ENCODE measurements at regions not wholly inside any gene's neighbourhood (a gene's known extent, or its start where the extent isn't known, plus 50 kb on each side); places are given as distances from the start of the nearest gene placed in this dataset.

DNA sequence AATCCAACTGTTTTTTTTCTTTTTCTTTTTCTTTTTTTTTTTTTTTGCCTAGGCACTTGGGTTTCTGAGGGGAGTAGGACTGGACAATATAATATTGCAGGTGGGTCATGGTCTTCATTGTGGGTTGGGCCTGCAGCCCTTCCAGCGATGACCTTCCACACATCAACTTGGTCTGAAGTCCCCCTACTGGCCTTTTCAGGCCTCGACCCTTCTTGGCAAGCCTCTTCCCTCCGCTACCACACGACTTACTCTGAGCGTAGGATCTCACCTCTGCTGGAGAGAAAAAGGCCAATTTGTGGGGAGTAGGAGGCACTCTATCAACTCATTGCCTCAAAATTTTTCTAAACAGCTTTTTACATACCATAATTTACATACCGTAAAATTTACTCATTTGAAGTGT lies 51.1 kb upstream of the GRIK3 start:
- DNase-seq: no peak

GRCh38 chr1:37089750-37090149 lies 55.4 kb upstream of the GRIK3 start:
- DNase-seq: no peak

DNA sequence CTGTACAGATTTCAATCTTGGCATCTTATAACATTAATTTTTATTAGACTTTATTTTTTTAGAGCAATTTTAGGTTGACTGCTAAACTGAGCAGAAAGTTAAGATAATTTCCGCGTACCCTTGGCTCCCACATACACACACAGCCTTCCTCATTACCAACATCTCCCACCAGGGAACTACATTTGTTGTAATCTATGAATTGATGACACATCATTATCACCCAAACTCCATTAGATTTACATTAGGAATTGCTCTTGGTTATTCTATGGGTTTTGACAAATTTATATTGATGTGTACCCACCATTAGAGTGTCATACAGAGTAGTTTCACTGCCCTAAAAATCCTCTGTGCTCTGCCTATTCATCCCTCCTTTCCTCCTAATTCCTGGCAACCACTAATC lies 56.4 kb upstream of the GRIK3 start:
- no peak for DNase-seq

- no peak for DNase-seq
Observed at GRCh38 chr1:37092937-37093336, 58.6 kb upstream of the GRIK3 start.

DNA sequence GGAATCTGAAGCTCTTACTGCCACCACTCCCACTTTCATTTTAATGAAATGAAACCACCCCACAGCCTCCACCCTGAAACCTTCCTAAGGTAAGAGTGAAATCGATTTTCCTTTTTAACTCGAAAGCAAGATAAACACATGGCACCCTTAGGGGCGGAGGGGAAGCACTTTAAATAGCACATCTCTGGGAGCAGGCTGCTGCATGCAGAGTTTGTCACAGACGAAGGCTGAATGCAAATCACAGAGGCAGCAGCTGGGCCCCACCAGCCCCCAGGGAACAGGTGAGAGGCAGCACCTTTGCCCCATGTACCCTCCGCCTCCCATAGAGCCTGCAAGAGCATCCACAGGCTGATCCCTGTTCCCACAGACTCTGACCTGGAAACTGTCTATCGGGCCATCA lies 60.0 kb upstream of the GRIK3 start:
- DNase-seq: no peak

DNA sequence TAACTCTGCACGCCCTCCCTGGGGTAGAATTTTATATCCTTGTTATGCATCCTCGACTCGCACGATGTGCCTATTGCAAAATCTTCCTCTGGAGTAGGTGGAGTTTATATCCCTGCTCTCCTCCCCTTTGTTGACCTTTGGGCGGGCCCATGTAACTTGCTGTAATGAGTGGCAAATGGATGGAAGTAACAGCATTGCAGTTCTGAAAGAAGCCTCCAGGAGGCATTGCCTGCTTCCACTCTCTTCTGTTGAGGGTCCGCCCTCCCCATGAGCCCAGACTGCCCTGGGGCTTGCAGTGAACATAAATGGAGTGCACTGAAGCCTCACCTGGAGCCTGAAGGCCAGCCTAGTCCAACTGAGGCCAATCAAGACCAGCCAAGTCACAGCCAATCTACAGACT lies 62.2 kb upstream of the GRIK3 start:
- DNase-seq: no peak

- no peak for DNase-seq
Observed at GRCh38 chr1:37097731-37098130, 63.4 kb upstream of the GRIK3 start.

- DNase-seq: no peak
Observed at GRCh38 chr1:37098237-37098636, 63.9 kb upstream of the GRIK3 start.

GRCh38 chr1:37100310-37100709 lies 66.0 kb upstream of the GRIK3 start:
- DNase-seq: no peak

- DNase-seq: no peak
Observed at GRCh38 chr1:37102656-37103382, 68.5 kb upstream of the GRIK3 start.

DNA sequence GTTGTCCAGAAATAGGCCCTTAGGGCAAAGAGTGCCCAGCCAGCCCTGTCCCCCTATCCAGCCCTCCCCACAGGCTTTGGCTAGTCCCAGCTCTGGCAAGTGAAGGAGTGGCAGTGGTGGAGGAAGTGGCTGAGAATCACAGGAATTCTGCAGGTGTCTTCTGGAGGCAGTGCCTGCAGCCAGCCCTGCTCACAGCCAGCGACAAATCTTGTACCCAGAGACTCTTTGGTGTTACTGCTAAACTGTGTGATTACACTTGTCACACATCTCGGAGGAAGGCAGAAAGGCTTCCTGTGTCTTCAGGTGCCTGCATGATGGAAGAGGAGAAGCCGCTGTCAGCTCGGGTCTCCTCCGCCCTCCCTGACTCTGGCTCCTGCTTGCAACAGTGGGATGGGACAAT lies 71.6 kb upstream of the GRIK3 start:
- DNase-seq: no peak

DNA sequence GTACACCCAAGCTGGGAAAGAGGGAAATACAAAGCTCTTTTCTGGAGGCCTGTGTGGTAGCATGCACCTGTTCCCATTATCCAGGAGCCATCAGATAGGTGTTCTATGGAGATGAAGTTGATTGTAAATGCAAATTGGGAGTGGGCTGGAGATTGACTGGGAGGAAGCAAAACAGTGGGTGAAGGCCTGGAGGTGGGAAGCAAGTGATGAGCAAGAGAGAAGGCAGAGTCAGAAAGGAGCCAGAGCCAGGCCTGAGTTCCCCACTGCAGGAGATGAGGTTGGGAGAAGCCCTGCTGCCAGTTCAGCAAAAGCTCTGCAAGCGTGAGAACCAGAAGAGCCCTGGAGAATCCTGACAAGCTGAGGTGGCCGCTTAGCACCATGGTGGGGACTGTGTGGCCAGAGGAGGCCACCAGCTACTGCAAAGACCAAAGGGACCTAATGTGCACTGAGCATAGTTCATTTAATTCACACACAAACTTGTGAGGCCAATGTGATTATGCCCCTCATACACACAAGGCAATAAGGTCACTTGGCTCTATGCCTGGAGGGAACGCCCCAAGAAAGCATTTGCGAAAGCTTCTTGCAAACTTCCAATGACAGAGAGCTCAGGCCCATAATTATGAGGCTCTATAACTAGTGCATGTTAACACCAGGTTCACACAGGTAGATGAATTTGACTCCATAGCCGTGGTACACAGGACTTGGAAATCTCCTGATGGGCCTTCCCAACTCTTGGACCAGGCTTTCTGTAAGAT lies 73.0 kb upstream of the GRIK3 start:
- DNase-seq: no peak

DNA sequence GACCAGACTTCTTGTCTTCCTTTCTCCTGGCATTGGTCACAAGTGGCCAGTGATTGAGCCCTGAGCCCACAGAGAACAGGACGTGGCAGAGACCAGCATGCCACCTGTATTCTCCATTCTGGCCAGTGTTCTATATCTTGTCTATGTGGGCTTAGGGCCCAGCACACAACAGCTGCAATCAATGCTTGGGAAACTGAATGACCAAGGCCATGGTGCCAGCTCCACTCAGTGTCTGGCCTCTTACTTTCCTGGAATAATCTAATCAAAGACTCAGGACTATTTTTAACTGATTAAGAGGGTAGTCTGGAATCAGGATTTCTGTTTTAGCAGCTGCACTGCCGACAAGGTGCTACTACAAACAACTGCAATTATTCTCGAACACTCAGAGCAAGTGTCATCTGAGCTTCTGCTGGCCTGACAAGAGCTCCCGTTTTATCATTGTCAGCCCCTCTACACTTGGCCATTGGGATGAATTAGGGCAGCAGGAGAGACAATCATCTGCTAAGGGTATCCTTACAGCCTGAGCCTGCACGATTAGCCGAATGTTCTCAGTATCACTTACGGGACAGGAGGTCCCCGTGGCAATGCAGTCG lies 74.4 kb upstream of the GRIK3 start:
- DNase-seq: no peak

GRCh38 chr1:37112430-37112829 lies 78.1 kb upstream of the GRIK3 start:
- DNase-seq: no peak

- no peak for DNase-seq
Observed at GRCh38 chr1:37113285-37113997, 79.1 kb upstream of the GRIK3 start.

- DNase-seq: no peak
Observed at GRCh38 chr1:37118790-37119189, 84.5 kb upstream of the GRIK3 start.

DNA sequence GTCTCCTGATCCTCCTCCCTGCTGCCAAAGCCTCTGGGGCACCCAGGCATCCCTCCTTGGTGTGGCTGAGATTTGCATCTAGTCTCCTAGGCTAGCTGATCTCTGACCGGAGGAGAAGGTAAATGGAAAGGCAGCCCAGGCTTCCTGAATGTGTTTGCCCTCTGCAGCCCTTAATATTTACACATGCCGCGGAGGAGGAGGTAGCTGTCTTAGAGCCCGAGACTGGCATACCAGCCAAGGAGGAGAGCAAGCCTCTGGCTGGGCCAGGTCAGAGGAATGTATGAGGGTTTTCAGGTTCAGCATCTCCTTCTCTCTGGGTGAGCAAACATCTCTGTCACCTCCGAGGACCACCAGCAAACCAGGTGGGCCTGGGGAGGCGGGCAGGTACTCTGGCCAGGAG lies 86.0 kb upstream of the GRIK3 start:
- DNase-seq: no peak

DNA sequence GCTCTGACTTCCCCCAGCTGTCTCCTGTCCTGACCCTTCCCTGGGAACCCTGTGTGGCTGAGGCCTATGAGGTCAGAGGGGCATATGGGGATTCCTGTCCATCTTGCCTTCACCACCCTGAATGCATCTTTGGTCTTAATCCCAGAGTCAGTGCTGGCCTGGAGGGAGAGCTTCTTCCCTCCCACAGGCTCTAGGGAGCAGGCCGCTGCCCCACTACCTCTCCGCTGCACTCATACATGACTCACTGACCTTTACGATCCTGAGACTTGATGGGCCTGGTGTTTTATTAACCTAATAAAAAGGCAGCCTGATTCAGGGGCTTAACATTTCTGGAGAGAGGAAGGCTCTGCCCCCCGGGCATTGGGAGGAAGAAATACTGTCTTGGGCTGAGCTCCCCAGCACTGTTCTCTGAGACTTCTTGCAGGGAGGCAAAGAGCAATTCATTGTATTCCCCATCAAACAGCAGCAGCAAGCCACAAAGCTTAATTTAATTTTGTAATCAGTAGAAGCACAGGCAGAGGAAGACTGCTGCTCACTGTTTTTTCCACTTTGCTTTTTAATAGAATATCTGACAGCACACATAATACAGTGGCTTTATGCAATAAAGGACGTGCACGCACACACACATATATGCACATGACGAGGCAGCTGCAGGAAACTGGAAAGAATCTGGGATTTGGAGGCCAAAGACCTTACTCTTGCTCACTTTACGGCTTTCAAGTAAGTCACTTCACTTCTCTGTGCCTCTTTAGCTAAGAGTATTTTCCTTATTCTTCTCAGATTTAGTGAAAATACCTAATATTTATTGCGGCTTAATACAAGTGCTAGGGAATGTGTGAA lies 89.2 kb upstream of the GRIK3 start:
- no peak for DNase-seq

- DNase-seq: no peak
Observed at GRCh38 chr1:37124501-37124900, 90.2 kb upstream of the GRIK3 start.

- no peak for DNase-seq
Observed at GRCh38 chr1:37125295-37125694, 91.0 kb upstream of the GRIK3 start.

GRCh38 chr1:37127254-37127748 lies 93.0 kb upstream of the GRIK3 start:
- no peak for DNase-seq

DNA sequence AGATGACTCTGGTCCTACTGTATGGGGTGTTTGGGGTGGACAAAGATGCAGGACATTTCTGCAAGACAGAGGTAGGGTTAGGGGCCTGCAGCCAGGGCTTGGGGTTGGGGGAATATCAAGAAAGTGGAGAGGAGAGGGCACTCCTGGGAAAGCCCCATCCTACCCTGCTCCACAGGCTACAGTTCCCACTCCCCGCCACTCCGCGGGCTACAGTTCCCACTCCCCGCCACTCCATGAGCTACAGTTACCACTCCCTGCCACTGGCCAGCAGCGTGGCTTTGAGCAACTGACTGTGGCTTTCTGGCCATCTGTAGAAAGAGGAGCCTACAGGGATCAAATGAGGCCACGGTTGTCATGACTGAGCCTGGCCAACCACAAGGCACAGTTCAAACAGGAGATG lies 93.8 kb upstream of the GRIK3 start:
- no peak for DNase-seq
